Dendritic cell treated with granulocyte-macrophage colony-stimulating factor and Interleukin-4, amounts not matched to agents 40 ng/mL and 50 ng/mL, for 4 days (primary cell): ENCODE measurements at regions not wholly inside any gene's neighbourhood (a gene's known extent, or its start where the extent isn't known, plus 50 kb on each side); places are given as distances from the start of the nearest gene placed in this dataset.

Experiments used
- H3K27ac Mint-ChIP-seq: one replicate; pipeline ENCODE4 v1.8.0; 2022; ENCODE audit warnings: mild to moderate bottlenecking, mixed read lengths
- H3K27me3 Mint-ChIP-seq: one replicate; pipeline ENCODE4 v1.8.0; 2022; ENCODE audit warnings: mild to moderate bottlenecking, mixed read lengths
- H3K36me3 Mint-ChIP-seq: one replicate; pipeline ENCODE4 v1.8.0; 2022; ENCODE audit warnings: low read depth, mixed read lengths
- H3K4me1 Mint-ChIP-seq: one replicate; pipeline ENCODE4 v1.8.0; 2022; ENCODE audit warnings: low read depth, mixed read lengths
- H3K4me3 Mint-ChIP-seq: one replicate; pipeline ENCODE4 v1.8.0; 2022; ENCODE audit warnings: mild to moderate bottlenecking, moderate library complexity, mixed read lengths
- H3K9me3 Mint-ChIP-seq: one replicate; pipeline ENCODE4 v1.8.0; 2022; ENCODE audit warnings: mixed read lengths
- intact Hi-C: fragments of 100-400 bp; cut with micrococcal nuclease; formaldehyde crosslinking; loops from one replicate; pipeline ENCODE4 v1.15.0; 2022

GRCh38 chr16:27703121-27703520 lies 153.2 kb downstream of the KATNIP start:
- no peak overlapping the region for H3K27ac Mint-ChIP-seq
- intact Hi-C loops: no loop called here
- H3K4me1 Mint-ChIP-seq: peaks cover 6% of the 10 kb centered on the region
- no peaks in the 10 kb centered on the region for H3K9me3 Mint-ChIP-seq
- no peaks in the 10 kb centered on the region for H3K27me3 Mint-ChIP-seq
- H3K4me3 Mint-ChIP-seq: no peak overlapping the region
- peaks cover 70% of the 10 kb centered on the region for H3K36me3 Mint-ChIP-seq

- Mint-ChIP-seq H3K36me3 (peaks cover 70% of the 10 kb centered on the region), H3K9me3 (no peaks in the 10 kb centered on the region), H3K4me1 (peaks cover 6% of the 10 kb centered on the region), H3K27ac (no peak overlapping the region), H3K27me3 (no peaks in the 10 kb centered on the region), H3K4me3 (no peak overlapping the region)
- intact Hi-C loops: no loop called here
These were observed 153.6 kb downstream of the KATNIP start for GRCh38 chr16:27703545-27703944.

DNA sequence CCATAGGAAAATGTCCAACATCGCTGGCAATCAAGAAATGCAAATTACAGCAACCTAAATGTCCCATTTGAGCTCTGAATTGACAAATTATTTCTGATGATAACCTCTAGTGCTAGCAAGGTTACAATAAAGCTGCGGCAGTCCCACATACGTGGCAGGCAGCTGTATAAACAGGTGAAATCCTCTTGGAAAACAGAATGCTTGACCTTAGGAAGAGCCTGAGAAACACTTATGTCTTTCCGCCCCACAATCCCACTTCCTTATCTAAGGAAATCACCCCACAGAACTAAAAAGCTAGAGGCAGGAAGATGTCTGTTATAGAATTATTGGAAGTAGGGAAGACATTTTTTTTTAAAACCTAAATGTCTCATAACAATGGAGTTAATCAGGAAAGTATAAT lies 154.3 kb downstream of the KATNIP start:
- Mint-ChIP-seq H3K27me3 (no peaks in the 10 kb centered on the region), H3K36me3 (peaks cover 70% of the 10 kb centered on the region), H3K4me1 (peaks cover 6% of the 10 kb centered on the region), H3K4me3 (no peak overlapping the region), H3K9me3 (no peaks in the 10 kb centered on the region), H3K27ac (no peak overlapping the region)
- intact Hi-C loops: no loop called here

DNA sequence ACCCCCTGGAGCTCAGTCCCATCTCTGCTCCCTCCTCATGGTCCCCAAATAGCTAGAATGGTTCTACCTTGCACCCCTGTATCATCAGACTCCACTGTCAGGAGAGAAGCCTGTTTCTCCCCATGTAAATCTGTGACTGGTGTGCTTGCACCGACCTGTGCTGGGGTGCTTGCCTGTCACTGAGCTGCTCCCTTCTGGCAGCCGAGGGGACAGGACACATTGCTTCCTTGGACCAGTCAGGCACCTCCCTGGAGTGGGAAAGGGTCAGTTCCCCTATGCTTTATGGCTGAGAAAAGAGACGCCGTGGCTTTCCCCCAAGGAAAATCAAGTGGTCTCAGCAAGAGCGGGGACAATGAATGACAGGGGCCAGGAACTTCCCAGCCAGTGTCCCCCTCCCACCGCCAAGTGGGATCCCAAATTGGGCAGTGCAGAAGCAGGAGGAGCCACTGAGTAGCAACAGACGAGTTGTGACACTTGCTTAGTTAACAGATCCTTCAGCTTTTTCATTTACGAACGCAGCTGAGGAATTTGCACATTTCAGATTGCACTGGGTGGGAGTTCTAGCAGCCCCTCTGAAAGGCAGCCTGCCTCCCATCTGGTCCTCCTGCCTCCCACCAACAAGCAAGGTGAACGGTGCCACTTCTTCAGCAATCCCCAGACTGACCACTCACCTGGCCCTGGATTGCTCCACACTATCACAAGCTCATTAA lies 156.4 kb downstream of the KATNIP start:
- H3K27me3 Mint-ChIP-seq: no peaks in the 10 kb centered on the region
- intact Hi-C loops: no loop called here
- H3K4me3 Mint-ChIP-seq: no peak overlapping the region
- H3K9me3 Mint-ChIP-seq: no peaks in the 10 kb centered on the region
- H3K27ac Mint-ChIP-seq: no peak overlapping the region
- peaks cover 67% of the 10 kb centered on the region for H3K36me3 Mint-ChIP-seq
- H3K4me1 Mint-ChIP-seq: peaks cover 6% of the 10 kb centered on the region

GRCh38 chr16:27706866-27707685 lies 157.1 kb downstream of the KATNIP start:
- peaks cover 6% of the 10 kb centered on the region for H3K4me1 Mint-ChIP-seq
- no peaks in the 10 kb centered on the region for H3K9me3 Mint-ChIP-seq
- no peaks in the 10 kb centered on the region for H3K27me3 Mint-ChIP-seq
- H3K27ac Mint-ChIP-seq: no peak overlapping the region
- peaks cover 65% of the 10 kb centered on the region for H3K36me3 Mint-ChIP-seq
- intact Hi-C loops: no loop called here
- H3K4me3 Mint-ChIP-seq: no peak overlapping the region

GRCh38 chr16:27708651-27709050 lies 158.7 kb downstream of the KATNIP start:
- no peak overlapping the region for H3K4me3 Mint-ChIP-seq
- H3K27me3 Mint-ChIP-seq: no peaks in the 10 kb centered on the region
- H3K27ac Mint-ChIP-seq: no peak overlapping the region
- H3K36me3 Mint-ChIP-seq: peaks cover 72% of the 10 kb centered on the region
- intact Hi-C loops: no loop called here
- H3K4me1 Mint-ChIP-seq: peaks cover 3% of the 10 kb centered on the region
- no peaks in the 10 kb centered on the region for H3K9me3 Mint-ChIP-seq

DNA sequence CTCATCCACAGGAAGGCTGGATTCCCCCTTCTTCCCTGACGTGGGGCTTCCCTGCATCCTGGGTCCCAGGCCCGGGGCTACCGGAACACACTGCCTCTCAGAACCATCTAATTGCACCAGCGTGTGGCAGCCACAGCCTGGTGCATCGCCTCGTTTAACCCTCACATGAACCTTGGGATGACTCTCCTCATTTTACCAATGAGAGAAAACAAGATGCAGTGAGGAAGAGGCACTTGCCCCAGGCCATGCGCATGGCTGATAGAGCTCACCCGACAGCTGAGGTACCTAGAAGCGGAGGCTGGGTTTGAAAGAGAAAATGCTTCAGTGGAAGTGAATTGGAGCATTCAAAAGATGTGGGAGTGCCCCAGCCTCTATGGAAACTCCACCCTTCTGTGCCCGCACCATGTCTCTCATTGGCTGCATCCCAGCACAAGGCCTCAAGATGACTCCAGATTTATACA lies 162.3 kb downstream of the KATNIP start:
- Mint-ChIP-seq H3K27me3 (no peaks in the 10 kb centered on the region), H3K4me3 (no peak overlapping the region), H3K9me3 (no peaks in the 10 kb centered on the region), H3K27ac (no peak overlapping the region), H3K36me3 (peaks cover 57% of the 10 kb centered on the region), H3K4me1 (no peaks in the 10 kb centered on the region)
- intact Hi-C loops: no loop called here

- Mint-ChIP-seq H3K4me1 (no peaks in the 10 kb centered on the region), H3K9me3 (no peaks in the 10 kb centered on the region), H3K4me3 (no peak overlapping the region), H3K27ac (no peak overlapping the region), H3K27me3 (no peaks in the 10 kb centered on the region), H3K36me3 (peaks cover 43% of the 10 kb centered on the region)
- intact Hi-C loops: no loop called here
These were observed 167.8 kb downstream of the KATNIP start for GRCh38 chr16:27717726-27718125.

DNA sequence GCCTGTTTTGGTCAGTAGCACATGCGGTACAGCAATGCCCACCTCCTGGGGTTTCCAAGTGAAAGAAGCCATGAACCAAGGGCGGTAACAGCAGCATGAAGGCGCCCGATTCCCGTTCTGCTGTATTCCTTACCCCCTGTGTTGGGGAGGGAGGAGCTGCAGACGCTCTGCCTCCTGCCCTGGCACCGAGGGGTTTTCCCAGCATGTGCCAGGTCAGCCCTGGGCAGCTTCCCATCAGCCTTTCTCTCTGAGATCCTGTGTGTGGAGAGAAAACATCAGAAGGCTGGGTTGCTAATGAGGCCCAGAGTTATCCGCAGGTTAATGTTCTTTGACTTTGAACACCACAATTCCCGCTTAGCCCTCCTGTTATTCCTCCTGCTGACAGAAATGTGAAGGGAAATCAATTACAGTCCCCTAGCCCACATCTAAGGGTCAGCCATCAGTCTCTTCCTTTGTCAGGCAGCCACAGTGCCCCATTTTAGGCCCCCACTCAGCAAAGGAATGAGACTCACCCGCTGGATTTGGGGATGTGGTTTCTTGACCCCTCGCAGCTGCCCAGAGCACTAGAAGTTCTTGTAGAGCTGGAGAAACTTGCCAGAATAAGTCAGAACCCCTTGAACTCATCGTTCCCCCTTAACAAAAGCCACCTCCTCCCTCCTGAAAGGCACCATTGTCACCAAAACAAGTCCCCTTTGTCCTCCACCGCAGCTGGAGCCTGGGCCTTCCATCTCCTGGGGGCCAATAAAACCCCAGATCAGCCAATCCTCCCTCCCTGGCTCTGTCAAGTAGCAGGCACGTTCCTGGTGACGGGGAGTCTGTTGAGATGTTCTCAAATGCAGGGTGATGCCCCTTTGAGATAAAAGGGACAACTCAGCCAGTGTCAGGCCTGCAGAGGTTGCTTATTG lies 168.5 kb downstream of the KATNIP start:
- Mint-ChIP-seq H3K27me3 (no peaks in the 10 kb centered on the region), H3K4me3 (no peak overlapping the region), H3K36me3 (peaks cover 47% of the 10 kb centered on the region), H3K4me1 (no peaks in the 10 kb centered on the region), H3K27ac (no peak overlapping the region), H3K9me3 (no peaks in the 10 kb centered on the region)
- intact Hi-C loops: no loop called here

- intact Hi-C loops: no loop called here
These were observed 169.1 kb downstream of the KATNIP start for GRCh38 chr16:27719106-27719445.

DNA sequence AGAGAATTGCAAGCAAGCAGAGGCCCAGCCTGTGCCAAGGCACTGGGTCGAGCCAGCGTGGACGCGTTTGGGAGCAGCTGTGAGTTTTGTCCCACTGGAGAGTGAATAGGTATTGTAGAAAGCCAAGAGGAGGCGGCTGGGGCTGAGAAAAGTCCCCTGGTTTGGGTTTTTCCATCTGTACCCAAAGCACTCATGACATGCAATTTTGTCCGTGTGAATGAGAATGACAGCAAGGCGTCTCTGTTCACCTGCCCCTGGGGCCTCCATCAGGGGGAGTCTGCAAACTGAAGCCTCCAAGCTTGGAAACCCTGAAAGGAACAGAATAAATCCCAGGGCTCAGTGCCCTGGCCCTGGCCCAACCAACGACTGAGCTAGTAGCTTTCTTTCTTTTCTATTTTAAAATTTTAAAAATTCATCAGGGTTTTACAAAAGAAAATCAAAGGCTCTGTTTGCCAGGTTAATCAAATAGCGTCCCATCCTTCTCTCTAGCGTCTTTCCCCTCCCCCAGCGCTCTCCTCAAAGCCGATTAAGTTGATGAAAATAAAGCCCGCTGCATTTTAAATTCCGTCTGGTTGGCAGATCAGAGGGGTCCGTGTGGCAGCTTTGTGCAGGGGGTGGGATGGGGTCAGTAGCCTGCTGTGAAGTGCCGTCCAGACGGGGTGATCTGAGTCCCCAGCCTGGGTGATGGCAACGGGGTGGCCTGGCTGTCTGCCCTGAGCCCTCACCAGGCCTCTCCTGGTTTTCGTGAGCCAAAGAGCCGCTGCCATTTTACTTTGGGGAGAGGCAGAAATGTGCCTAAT lies 171.0 kb downstream of the KATNIP start:
- Mint-ChIP-seq H3K27me3 (no peaks in the 10 kb centered on the region), H3K4me3 (no peak overlapping the region), H3K4me1 (no peaks in the 10 kb centered on the region), H3K36me3 (peaks cover 61% of the 10 kb centered on the region), H3K9me3 (no peaks in the 10 kb centered on the region), H3K27ac (no peak overlapping the region)
- intact Hi-C loops: no loop called here

More at GRCh38 chr16:27719106-27719445, 169.1 kb downstream of the KATNIP start:
- Mint-ChIP-seq H3K9me3 (no peaks in the 10 kb centered on the region), H3K36me3 (peaks cover 48% of the 10 kb centered on the region), H3K27ac (no peak overlapping the region), H3K4me3 (no peak overlapping the region), H3K27me3 (no peaks in the 10 kb centered on the region), H3K4me1 (no peaks in the 10 kb centered on the region)

GRCh38 chr16:27721531-27722181 lies 171.7 kb downstream of the KATNIP start:
- no peak overlapping the region for H3K27ac Mint-ChIP-seq
- H3K9me3 Mint-ChIP-seq: no peaks in the 10 kb centered on the region
- intact Hi-C loops: no loop called here
- no peak overlapping the region for H3K4me3 Mint-ChIP-seq
- no peaks in the 10 kb centered on the region for H3K27me3 Mint-ChIP-seq
- peaks cover 68% of the 10 kb centered on the region for H3K36me3 Mint-ChIP-seq
- no peaks in the 10 kb centered on the region for H3K4me1 Mint-ChIP-seq

- H3K4me3 Mint-ChIP-seq: no peak overlapping the region
- intact Hi-C loops: no loop called here
- no peaks in the 10 kb centered on the region for H3K9me3 Mint-ChIP-seq
- H3K27me3 Mint-ChIP-seq: no peaks in the 10 kb centered on the region
- no peaks in the 10 kb centered on the region for H3K4me1 Mint-ChIP-seq
- H3K27ac Mint-ChIP-seq: no peak overlapping the region
- peaks cover 74% of the 10 kb centered on the region for H3K36me3 Mint-ChIP-seq
These were observed 172.3 kb downstream of the KATNIP start for GRCh38 chr16:27722207-27722606.
